Duodenal mucosa (tissue), 2 donors: ENCODE measurements at regions not wholly inside any gene's neighbourhood (a gene's known extent, or its start where the extent isn't known, plus 50 kb on each side); places are given as distances from the start of the nearest gene placed in this dataset.

Experiments used
- H3K27ac ChIP-seq: one replicate; pipeline ENCODE4 v1.7.0; 2013; ENCODE audit warnings: low read depth, low read length
- H3K27me3 ChIP-seq, 2 donors: one replicate each; pipeline ENCODE4 v1.7.0; 2013; ENCODE audit warnings: low read length in 2 of 2, control low read depth in 1 of 2; ENCODE audit not compliant: insufficient read depth in 2 of 2, control insufficient read depth in 1 of 2
- H3K36me3 ChIP-seq, 2 donors: one replicate each; pipeline ENCODE4 v1.7.0; 2013; ENCODE audit warnings: low read length in 2 of 2, control low read depth in 1 of 2; ENCODE audit not compliant: insufficient read depth in 2 of 2, control insufficient read depth in 1 of 2
- H3K4me1 ChIP-seq, 2 donors: one replicate each; pipeline ENCODE4 v1.7.0; 2013; ENCODE audit warnings: low read length in 2 of 2, control low read depth in 1 of 2; ENCODE audit not compliant: insufficient read depth in 2 of 2, control insufficient read depth in 1 of 2
- H3K4me3 ChIP-seq, 2 donors: one replicate each; pipeline ENCODE4 v1.7.0; 2013; ENCODE audit warnings: low read length in 2 of 2, low read depth in 1 of 2
- H3K9ac ChIP-seq, 2 donors: one replicate each; pipeline ENCODE4 v1.7.0; 2013; ENCODE audit warnings: low read length in 2 of 2, low read depth in 1 of 2
- H3K9me3 ChIP-seq, 2 donors: one replicate each; pipeline ENCODE4 v1.7.0; 2013; ENCODE audit warnings: low read length in 2 of 2, control low read depth in 1 of 2; ENCODE audit not compliant: control insufficient read depth in 1 of 2

- Histone ChIP-seq H3K4me1 (no peaks in the 10 kb centered on the region), H3K9me3 (no peaks in the 10 kb centered on the region), H3K9ac (no peak overlapping the region), H3K27me3 (no peaks in the 10 kb centered on the region), H3K27ac (no peak overlapping the region), H3K4me3 (no peak overlapping the region), H3K36me3 (no peaks in the 10 kb centered on the region)
Measured at GRCh38 chr7:33680682-33681081, 224.7 kb upstream of the BMPER start.

GRCh38 chr7:33685503-33685902 lies 219.8 kb upstream of the BMPER start:
- no peak overlapping the region for H3K27ac ChIP-seq
- H3K9me3 ChIP-seq = no peaks in the 10 kb centered on the region
- no peaks in the 10 kb centered on the region for H3K36me3 ChIP-seq
- no peaks in the 10 kb centered on the region for H3K4me1 ChIP-seq
- H3K4me3 ChIP-seq = no peak overlapping the region
- H3K27me3 ChIP-seq = no peaks in the 10 kb centered on the region
- H3K9ac ChIP-seq = no peak overlapping the region

- no peaks in the 10 kb centered on the region for H3K9me3 ChIP-seq
- H3K4me1 ChIP-seq = no peaks in the 10 kb centered on the region
- H3K4me3 ChIP-seq = no peak overlapping the region
- H3K36me3 ChIP-seq = no peaks in the 10 kb centered on the region
- H3K9ac ChIP-seq = no peak overlapping the region
- H3K27me3 ChIP-seq = no peaks in the 10 kb centered on the region
- H3K27ac ChIP-seq = no peak overlapping the region
Measured at GRCh38 chr7:33685981-33686683, 219.2 kb upstream of the BMPER start.

- H3K36me3 ChIP-seq = no peaks in the 10 kb centered on the region
- no peak overlapping the region for H3K4me3 ChIP-seq
Measured at GRCh38 chr7:33687625-33688024, 217.7 kb upstream of the BMPER start.

GRCh38 chr7:33691180-33691579 lies 214.2 kb upstream of the BMPER start:
- Histone ChIP-seq H3K27me3 (no peaks in the 10 kb centered on the region), H3K4me3 (no peak overlapping the region), H3K9ac (no peak overlapping the region), H3K27ac (no peak overlapping the region), H3K9me3 (no peaks in the 10 kb centered on the region), H3K4me1 (no peaks in the 10 kb centered on the region), H3K36me3 (no peaks in the 10 kb centered on the region)

More at GRCh38 chr7:33687625-33688024, 217.7 kb upstream of the BMPER start:
- Histone ChIP-seq H3K4me1 (no peaks in the 10 kb centered on the region), H3K27me3 (no peaks in the 10 kb centered on the region), H3K9me3 (no peaks in the 10 kb centered on the region), H3K27ac (no peak overlapping the region), H3K9ac (no peak overlapping the region)

- no peaks in the 10 kb centered on the region for H3K27me3 ChIP-seq
- H3K4me3 ChIP-seq = no peak overlapping the region
- H3K9me3 ChIP-seq = no peaks in the 10 kb centered on the region
- no peak overlapping the region for H3K9ac ChIP-seq
- H3K36me3 ChIP-seq = no peaks in the 10 kb centered on the region
- no peak overlapping the region for H3K27ac ChIP-seq
- peaks cover 0 to 7% of the 10 kb centered on the region in 2 donors for H3K4me1 ChIP-seq
Measured at GRCh38 chr7:33692956-33693355, 212.4 kb upstream of the BMPER start.

- Histone ChIP-seq H3K9me3 (no peaks in the 10 kb centered on the region), H3K27ac (no peak overlapping the region), H3K36me3 (no peaks in the 10 kb centered on the region), H3K4me1 (peaks cover 8 to 15% of the 10 kb centered on the region in 2 donors), H3K4me3 (no peak overlapping the region), H3K9ac (no peak overlapping the region), H3K27me3 (no peaks in the 10 kb centered on the region)
Measured at GRCh38 chr7:33694006-33694405, 211.3 kb upstream of the BMPER start.

- Histone ChIP-seq H3K27me3 (no peaks in the 10 kb centered on the region), H3K4me3 (peak overlapping the region; percentile 13 to 26), H3K36me3 (no peaks in the 10 kb centered on the region), H3K27ac (no peak overlapping the region), H3K9me3 (peaks cover 7 to 18% of the 10 kb centered on the region in 2 donors), H3K4me1 (peaks cover 19 to 35% of the 10 kb centered on the region in 2 donors), H3K9ac (no peak overlapping the region)
Measured at GRCh38 chr7:33697616-33698015, 207.7 kb upstream of the BMPER start.

GRCh38 chr7:33698041-33698440 lies 207.3 kb upstream of the BMPER start:
- Histone ChIP-seq H3K36me3 (no peaks in the 10 kb centered on the region), H3K4me3 (peak overlapping the region; percentile 13 to 26), H3K9ac (no peak overlapping the region), H3K4me1 (peaks cover 19 to 35% of the 10 kb centered on the region in 2 donors), H3K27ac (no peak overlapping the region), H3K9me3 (peaks cover 7 to 18% of the 10 kb centered on the region in 2 donors), H3K27me3 (no peaks in the 10 kb centered on the region)

- no peaks in the 10 kb centered on the region for H3K36me3 ChIP-seq
- peak overlapping the region in 1 of 2 donors; percentile 6 for H3K9ac ChIP-seq
- H3K27ac ChIP-seq = no peak overlapping the region
- no peaks in the 10 kb centered on the region for H3K27me3 ChIP-seq
- peaks cover 19 to 35% of the 10 kb centered on the region in 2 donors for H3K4me1 ChIP-seq
- peaks cover 7 to 18% of the 10 kb centered on the region in 2 donors for H3K9me3 ChIP-seq
- peak overlapping the region in 1 of 2 donors; percentile 13 for H3K4me3 ChIP-seq
Measured at GRCh38 chr7:33698692-33699128, 206.6 kb upstream of the BMPER start.
